ENCODE measurements at regions not wholly inside any gene's neighbourhood (a gene's known extent, or its start where the extent isn't known, plus 50 kb on each side); places are given as distances from the start of the nearest gene placed in this dataset.
"Not testable (repeated sequence)": the region's sequence is repeated elsewhere in the genome, so short reads cannot be mapped to it uniquely, and the experiment has no call there.

DNA sequence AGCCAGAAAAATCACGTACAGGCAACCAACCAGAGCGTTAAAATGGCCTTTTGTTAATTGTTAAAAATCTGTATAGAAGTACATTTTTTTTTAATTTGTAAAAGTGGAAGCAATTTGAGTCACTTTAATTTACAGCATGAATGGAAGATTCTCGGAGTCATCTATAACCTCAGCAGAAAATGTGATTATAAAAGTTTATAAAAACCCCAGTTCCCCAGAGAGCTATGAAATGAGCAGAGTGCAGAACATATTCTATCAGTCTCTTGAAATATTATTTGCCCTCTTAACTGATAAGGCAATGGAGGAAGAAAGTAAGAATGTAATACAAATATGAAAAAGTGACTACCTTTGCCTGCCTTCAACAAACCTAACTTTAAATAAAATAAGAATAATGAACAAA, 224.7 kb downstream of the BCL2L11 start:
- ATAC-seq; DNase-seq (ENCODE audit: low spot score); intact Hi-C loops (cut with DNase I): not testable (repeated sequence)

DNA sequence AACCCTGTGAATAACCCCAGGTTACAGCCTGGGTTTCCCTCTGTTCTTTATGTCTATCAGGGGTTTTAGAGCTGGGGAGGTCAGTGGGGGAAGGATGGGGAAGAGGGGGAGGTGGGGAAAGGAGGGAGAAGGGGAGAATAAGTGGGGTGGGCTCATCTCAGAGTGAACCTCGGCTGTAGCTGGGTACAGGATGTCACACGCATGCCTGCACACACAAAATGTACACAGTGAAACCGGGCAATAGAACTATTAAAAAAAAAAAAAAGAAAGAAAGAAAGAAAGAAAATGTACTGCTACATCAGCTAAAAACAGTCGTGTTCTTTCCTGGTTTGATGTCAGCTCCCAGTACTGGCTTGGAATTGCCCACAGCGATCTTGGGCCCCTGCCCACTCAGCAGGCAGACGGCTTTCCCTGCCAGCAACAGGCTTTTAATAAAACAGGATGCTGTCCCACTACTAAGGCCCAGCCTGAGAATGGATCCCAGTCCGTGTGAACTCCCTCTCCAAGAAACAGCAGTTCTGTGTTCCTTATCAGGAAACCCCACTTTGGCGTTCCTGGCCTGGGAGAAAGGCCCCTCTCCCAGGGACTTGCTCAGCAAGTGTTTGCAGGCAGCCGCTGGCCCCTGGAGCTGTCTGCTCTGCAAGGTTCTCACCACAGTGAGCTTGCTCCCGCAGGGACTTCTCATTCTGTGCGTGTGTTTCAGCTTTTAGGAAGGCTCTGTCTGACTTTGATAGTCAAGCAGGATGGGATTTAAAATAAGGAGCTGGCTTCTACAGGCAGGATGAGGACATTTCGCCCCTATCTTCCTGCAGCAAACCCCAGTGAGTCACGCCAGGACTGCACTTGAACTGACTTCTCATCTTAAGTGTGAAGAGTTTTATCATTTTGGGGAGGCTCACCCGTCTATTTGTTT, 225.6 kb downstream of the BCL2L11 start:
- peak; percentile 62 for DNase-seq (ENCODE audit: low spot score)
- intact Hi-C loops (cut with DNase I): not testable (repeated sequence)
- peak; percentile 84 for ATAC-seq

DNA sequence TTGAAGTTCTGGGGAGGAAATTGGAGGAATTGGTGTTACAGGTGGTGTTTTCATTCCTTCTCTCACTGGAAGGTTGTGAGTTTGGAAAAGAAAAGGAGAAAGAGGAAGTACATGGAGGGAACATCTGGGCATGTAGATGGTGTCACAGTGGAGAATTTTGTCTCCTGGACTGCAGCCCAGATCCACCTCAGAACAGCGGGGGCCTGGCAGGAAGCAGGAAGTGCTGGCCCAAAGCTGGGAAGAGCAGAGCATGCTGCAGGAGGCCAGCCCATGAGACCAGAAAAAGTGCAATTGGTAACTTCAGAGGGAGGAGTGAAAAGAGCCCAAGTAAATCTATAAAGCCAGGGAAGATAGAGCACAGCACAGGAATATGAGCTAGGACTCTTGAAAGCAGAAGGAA, 227.0 kb downstream of the BCL2L11 start:
- DNase-seq (ENCODE audit: low spot score); intact Hi-C loops (cut with DNase I): not testable (repeated sequence)
- ATAC-seq: peak; percentile 62

DNA sequence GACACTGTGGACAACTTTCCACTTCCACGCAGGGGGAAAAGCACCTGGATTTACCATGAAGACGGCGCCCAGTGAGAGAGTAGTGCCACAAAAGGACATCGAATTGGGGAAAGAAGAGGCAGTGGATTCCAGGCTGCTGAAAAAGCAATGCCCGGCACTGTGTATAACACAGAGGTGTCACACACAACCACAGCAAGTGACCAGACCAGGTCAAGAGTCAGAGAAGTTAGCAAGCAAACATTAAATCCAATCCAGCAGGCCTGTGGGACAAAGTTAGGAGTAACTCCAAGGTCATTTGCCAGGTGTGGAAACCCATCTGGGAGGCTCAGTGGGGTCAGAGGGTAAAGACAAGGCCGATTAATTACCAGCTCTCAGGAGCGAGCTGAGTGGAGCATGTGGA, 227.6 kb downstream of the BCL2L11 start:
- peak; percentile 14 for ATAC-seq
- intact Hi-C loops (cut with DNase I); DNase-seq (ENCODE audit: low spot score): not testable (repeated sequence)

DNA sequence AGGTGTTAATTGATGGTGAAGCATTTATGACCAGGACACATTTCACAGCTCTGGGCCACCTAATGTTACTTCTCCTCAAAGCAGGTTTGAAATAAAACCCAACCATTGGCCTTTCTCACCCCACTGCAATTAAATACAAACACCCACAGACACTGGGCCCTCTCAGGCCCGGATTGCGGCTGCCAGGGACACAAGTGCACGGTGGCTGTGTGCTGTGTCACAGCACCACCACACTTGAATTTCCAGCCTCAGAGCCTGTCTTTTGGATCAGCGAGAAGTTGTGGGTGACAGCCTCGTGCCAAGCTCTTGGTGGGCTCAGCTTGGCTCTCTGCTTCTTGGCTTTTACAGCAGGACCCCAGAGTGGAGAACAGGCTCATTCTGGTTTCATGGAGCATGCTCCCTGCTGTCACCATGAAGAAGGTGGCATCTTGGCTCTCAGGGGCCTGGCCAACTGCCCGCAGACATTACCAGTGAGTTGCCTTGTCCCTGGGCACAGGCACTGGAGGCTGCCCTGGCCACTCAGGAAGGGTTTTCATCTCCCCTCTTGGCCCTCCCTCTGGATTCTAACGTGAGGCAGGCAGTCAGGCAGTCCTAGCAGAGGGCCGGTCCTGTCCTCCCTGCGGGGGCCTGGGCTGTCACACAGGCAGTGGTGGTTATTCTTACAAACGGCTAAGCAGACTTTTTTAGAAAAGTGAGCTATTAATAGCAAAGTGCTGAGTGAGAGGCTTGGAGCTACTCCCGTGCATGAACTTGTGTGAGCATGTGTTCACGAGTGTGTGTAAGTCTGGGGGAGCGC, 234.5 kb downstream of the BCL2L11 start:
- DNase-seq (ENCODE audit: low spot score); intact Hi-C loops (cut with DNase I): not testable (repeated sequence)
- peak; percentile 46 for ATAC-seq

DNA sequence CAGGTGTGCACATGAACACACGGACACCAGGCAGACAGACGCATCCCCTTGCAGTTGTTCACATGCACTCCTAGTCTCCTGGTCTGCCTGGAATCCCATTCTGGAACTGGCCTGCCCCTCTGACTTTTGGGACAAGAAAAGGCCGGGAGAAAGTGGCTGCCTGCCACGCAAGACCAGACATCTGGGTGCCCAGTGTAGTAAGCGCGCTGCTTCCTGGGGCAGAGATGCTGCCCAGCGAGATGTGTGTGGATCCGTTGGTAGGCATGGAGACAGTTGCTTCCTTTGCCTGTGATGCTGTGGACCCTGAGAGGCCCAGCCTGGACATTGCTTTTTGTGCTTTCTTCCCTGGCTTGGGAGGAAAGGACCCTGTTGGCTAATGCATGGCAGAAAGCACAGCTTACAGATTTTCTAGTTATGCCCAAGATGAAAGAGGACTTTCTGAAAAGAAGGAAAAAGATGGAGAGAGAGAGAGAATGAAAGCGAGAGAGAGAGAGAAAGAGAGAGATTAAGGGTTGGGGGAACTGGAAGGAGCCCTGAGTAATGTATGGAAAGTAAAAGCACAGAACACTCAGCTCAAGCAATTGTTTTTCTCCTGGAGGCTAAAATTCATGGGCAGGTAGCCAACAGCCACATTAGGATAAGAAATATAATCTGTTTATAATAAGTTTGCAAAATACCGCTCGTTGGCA, 235.3 kb downstream of the BCL2L11 start:
- ATAC-seq; intact Hi-C loops (cut with DNase I): not testable (repeated sequence)

DNA sequence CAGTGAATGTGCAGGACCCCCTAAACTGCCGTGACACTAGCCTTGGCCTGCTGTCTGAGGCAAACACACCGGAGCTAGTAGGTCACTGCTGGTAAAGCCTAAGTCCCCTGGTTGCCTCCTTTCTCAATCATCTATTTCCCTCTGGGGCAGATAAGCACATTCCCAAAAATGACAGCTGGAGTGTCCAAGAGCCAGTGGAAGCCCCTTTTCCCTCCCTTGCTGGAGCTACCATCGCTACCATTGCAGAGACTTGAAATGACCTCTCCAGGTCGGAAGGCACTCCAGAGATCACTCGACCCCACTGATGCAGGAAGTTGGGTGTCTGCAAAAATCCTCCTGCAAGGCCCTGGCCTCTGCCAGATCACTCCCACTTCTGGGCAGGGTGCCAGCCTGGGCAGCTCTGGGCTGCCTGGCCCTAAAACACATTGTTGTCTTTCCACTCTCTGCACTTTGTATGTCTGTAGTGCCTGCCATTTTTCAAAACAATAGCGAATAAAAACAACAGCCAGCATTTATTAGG, 235.9 kb downstream of the BCL2L11 start:
- peak; percentile 88 for ATAC-seq
- intact Hi-C loops (cut with DNase I): not testable (repeated sequence)
- peak; percentile 85 for DNase-seq (ENCODE audit: low spot score)

More for the DNA sequence above, 235.3 kb downstream of the BCL2L11 start:
- DNase-seq (ENCODE audit: low spot score): not testable (repeated sequence)

DNA sequence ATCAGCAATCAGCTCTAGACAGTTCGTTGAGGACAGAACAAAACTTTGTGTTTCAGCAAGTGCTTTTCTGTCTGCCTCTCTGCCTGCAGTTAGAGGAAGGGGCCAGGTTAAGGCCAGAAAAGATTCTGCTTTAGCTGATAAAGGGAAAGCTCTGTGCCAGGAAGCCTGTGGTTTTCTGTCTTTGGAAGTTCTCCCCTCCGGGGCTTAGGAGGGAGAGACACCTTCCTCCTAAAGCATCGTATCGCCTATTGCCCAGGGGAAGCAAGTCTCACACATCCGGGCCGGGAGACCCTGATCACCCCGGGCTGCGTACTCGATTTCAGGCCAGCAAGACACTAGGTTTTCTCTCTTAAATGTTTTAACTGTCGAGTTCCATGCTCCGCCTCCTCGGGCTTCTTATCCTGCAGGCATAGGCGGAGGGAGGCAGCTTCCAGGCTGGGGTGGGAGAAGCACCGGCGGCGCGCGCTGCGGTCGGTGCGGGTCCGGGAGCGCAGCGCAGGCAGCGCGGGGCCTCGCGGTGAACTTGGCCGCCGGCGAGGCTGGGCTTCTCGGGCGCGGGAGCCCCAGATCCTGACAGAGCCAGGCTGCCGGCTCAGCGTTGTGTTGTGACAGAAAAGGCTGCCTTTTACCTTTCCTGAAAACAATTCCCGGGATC, 245.4 kb downstream of the BCL2L11 start:
- DNase-seq (ENCODE audit: low spot score); intact Hi-C loops (cut with DNase I): not testable (repeated sequence)
- peak; percentile 75 for ATAC-seq

DNA sequence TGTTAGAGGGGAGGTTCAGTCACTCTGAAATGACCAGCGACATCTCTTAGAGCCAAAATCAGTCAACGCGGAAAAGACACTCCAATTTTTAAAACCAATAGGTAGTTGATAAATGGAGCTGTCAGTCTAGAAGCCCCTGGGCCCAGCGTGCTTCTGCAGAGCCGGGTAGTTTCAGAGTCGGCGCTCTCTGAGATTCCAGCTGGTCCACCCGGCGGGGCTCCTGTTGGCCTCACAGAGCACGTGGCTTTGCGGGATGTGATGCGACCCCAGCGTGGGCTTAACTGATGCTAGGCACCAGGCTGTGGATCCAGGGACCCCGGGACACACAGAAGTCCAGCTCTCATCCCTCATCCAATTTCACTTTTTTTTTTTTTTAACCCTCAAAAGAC, 245.9 kb downstream of the BCL2L11 start:
- ATAC-seq; intact Hi-C loops (cut with DNase I); DNase-seq (ENCODE audit: low spot score): not testable (repeated sequence)

DNA sequence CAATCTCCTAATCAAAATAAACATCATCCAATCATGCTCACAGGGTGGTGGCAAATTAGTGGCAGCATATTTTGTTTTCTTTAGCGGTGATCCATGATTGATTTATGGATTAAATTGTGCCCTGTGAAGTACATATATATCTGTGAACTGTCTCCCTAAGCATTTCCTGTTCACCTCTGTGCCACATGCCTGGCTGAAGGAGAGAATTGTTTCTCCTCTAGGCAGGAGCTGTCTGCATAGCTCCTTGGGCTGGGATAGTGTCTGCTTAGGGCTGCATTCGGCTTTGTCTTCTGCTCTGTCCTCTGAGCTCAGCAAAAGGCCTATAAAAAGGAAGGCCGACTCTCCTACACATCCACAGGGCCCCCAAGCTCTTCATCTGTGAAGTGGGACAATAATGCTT, 246.4 kb downstream of the BCL2L11 start:
- intact Hi-C loops (cut with DNase I); ATAC-seq; DNase-seq (ENCODE audit: low spot score): not testable (repeated sequence)

DNA sequence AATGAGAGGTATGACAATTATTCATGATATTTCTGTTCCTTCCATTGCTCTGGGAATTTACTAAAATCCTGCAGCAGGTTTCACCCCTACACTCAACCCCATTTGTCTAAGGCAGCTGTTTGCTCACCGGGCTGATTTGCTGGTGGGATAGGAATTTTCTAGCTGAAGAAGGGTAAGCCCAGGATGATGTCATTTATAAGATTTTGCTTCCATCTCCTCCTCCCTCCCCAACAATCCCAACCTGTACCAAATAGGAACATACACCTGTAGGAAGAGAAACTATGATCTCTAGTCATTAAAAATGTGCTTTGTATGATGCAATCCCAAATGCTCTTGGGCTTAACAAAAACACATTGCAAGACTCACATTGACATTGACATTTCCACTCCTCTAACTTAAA, 247.2 kb downstream of the BCL2L11 start:
- peak; percentile 35 for ATAC-seq
- intact Hi-C loops (cut with DNase I); DNase-seq (ENCODE audit: low spot score): not testable (repeated sequence)

DNA sequence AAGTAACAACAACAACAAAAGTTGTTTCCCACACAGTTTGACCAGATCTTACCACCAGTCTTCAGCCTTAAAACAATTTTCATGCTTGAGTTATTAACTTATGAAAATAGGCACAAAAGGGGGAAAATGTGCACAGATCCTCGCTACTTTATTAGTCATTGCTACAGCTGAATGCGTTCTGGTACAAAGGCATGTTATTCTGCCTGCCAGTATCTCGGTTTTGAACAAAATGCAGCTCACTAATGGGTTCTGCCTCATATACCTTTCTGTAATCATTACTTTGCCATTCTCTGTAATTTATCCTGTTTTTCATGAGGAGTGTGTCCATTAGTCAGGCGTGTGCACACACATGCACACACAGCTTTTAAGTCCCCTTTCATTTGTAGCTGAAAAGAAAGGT, 247.6 kb downstream of the BCL2L11 start:
- intact Hi-C loops (cut with DNase I); DNase-seq (ENCODE audit: low spot score); ATAC-seq: not testable (repeated sequence)

DNA sequence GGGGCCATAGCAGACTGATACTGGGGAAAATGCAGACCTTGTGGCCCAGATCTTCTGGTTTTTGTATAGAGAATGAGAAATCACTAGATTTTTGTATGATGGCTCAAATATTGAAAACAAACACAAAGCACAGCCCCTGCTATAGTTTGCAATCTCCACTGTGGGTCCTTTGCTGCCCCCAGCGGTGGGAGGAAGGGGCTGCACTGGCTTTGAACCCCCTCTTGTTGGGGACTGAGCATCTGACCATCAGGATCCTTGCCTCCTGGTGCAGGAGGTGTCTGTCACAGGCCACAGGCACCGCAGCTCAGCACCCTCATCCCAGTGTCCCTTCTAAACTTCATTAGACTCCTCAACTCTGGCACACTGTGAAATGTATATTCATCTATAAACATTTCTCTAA, 252.3 kb downstream of the BCL2L11 start:
- DNase-seq (ENCODE audit: low spot score); ATAC-seq; intact Hi-C loops (cut with DNase I): not testable (repeated sequence)

DNA sequence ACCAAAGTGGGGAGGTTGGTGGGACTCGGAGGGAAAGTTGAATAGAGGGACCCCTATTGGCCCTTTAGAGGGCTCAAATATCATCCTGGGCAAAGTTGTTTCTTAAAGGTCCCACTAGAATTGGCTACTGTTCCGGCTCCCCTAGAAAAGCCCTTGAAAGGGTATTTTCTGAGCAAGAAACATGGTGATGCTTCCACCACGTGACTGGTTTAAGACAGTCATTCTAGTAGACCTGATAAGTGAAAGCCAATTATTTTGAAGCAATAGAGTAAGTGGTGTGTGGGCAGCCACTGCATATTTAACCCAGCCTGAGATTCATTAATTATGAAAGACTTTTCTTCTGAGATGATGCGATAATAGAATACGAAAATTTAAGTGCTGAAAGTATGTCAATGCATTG, 253.3 kb downstream of the BCL2L11 start:
- ATAC-seq; intact Hi-C loops (cut with DNase I); DNase-seq (ENCODE audit: low spot score): not testable (repeated sequence)

DNA sequence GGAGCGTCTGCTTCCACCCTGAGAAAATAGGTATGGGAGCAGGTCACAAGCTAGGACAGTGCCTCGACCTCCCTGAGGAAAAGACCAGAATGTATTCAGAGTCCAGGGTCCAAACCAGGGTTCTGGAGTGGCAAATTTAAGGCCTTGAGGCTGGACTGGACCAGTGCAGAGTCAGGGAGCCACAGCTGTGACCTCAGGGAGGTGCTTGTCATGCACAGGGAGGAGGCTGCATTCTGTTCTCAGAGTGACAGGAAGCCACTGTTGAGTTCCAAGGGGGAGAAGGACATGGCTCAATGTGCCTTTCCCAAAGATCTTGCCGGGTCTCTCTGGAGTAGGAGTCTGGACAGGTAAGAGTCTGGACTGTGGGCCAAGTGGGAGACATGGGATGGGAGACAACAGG, 254.0 kb downstream of the BCL2L11 start:
- intact Hi-C loops (cut with DNase I); DNase-seq (ENCODE audit: low spot score); ATAC-seq: not testable (repeated sequence)

DNA sequence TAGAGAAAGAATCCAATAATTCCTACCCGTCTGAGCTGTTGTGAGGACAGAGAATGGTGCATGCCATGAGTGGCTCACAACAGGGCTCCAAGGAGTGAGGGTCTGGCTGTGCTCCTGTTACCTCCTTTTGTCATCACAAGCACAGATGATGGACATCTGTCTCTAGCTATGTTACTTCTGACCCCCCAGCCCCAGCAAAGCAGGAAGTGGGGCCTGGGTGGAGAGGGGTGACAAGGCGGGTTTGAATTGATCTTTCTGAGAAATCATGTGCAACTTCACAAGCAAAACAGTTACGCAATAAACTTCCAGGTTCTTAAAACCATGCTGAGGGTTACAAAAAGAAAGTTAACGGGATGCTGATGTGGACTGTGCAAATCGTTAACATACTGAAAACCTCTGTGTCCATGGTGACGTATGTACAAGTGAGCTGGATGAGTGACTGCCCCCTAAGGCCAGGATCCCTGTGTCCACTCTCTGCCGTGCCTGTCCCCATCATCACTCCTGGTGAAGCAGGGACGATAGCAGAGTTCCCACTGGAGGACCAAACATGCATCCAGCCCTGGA, 254.7 kb downstream of the BCL2L11 start:
- intact Hi-C loops (cut with DNase I); ATAC-seq; DNase-seq (ENCODE audit: low spot score): not testable (repeated sequence)

DNA sequence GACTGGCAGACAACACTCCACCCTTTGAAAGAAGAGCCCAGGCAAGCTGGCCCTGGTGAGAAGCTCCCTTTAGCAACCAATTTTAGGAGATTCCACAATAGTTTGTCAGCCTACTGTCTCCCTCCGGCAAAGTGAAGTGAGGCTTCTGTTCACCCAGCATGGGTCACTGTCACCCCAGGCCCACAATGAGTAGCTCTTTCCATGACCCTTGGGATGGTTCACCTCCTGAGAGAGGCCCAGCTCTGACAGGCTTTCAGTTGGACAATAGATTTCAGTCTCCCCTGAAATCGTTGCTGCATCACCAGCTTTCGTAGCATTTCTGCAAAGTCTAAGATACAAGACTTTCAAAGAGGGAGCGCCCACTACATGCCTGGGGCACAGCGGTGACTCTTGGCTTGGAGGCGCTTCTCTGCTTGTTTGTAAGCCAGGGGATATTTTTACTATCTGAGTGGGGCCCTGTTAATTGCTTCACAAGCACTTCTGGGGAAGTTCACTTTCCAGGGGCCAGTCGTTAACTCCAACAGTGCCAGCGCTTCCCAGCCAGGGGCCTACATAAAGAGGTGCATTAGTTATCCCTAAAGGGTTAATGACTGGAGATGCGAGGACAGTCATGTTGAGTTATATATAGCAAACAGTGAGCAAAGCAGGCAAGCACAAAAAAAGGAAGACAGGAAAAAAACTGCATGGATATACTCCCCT, 255.7 kb downstream of the BCL2L11 start:
- intact Hi-C loops (cut with DNase I); ATAC-seq; DNase-seq (ENCODE audit: low spot score): not testable (repeated sequence)
